K562 (cell line): ENCODE measurements at regions not wholly inside any gene's neighbourhood (a gene's known extent, or its start where the extent isn't known, plus 50 kb on each side); places are given as distances from the start of the nearest gene placed in this dataset.

Experiments used
- ATAC-seq: fragments of 200-7000 bp; cut with Tn5 transposase; 3 replicates; pipeline ENCODE4 v1.9.1; 2020; ENCODE audit warnings: moderate library complexity
- BruUV-seq: library from RNA; stranded (reverse); fragments of 400-500 nt; replicated peaks from 2 replicates; lab custom pipeline; 2021; lab: Mats Ljungman, UMichigan
- CTCF ChIA-PET: fragments of 300-600 bp; formaldehyde crosslinking; extraction: SDS; loops from one replicate; lab custom pipeline; 2021; ENCODE audit warnings: low intra/inter-chr PET ratio; lab: Yijun Ruan, JAX
- POLR2A ChIA-PET: fragments of 300-600, 350-650 bp; sonication (Branson Sonifier 250); formaldehyde crosslinking; extraction: SDS; loops from one replicate; lab custom pipeline; 2021; ENCODE audit warnings: antibody characterized with exemption, inconsistent platforms; lab: Yijun Ruan, JAX
- DNase-seq, 4 experiments: peaks; one replicate each; pipeline versions ENCODE4 v3.0.0 to v3.0.0-alpha.2; 2011 to 2018; ENCODE audit warnings: low spot score in 3 of 4, mixed read lengths in 3 of 4; ENCODE audit errors: extremely low read depth in 1 of 4
- FAIRE-seq: peaks from 2 replicates; lab custom pipeline; 2011; peaks lifted over from hg19 to GRCh38; lab: Jason Lieb, UNC
- H2AFZ ChIP-seq: 2 replicates; pipeline ENCODE4 v1.6.0; 2011; ENCODE audit warnings: low read depth, low read length, control low read depth, inconsistent platforms
- H3K27ac ChIP-seq: fragments of 200-600 bp; 3 replicates; pipeline ENCODE4 v1.8.0; 2011; ENCODE audit warnings: low read depth, mild to moderate bottlenecking, control low read depth, inconsistent platforms, low read length, moderate library complexity, mixed read lengths; ENCODE audit errors: extremely low read depth
- H3K27me3 ChIP-seq, 2 experiments: fragments of 300-600 bp in 1 of 2; 2 replicates in 1 of 2; 3 replicates in 1 of 2; pipeline versions ENCODE4 v1.6.0 to v1.8.0; 2011; ENCODE audit warnings: inconsistent platforms in 2 of 2, low read length in 2 of 2, mild to moderate bottlenecking in 1 of 2, mixed read lengths in 1 of 2, moderate library complexity in 1 of 2; ENCODE audit not compliant: control insufficient read depth in 2 of 2, insufficient read depth in 2 of 2
- H3K36me3 ChIP-seq: fragments of 300-600 bp; 3 replicates; pipeline ENCODE4 v1.8.0; 2011; ENCODE audit warnings: mild to moderate bottlenecking, low read length, inconsistent platforms; ENCODE audit not compliant: control insufficient read depth, insufficient read depth
- H3K4me1 ChIP-seq, 2 experiments: fragments of 200-600 bp in 1 of 2; replicated peaks in 1 of 2; 2 replicates in 1 of 2; 3 replicates in 1 of 2; pipeline versions ENCODE4 v1.5.1 to v1.8.0; 2011; ENCODE audit warnings: inconsistent platforms in 2 of 2, low read length in 2 of 2, mild to moderate bottlenecking in 1 of 2, mixed read lengths in 1 of 2, moderate library complexity in 1 of 2; ENCODE audit not compliant: control insufficient read depth in 2 of 2, insufficient read depth in 2 of 2
- H3K4me2 ChIP-seq: 2 replicates; pipeline ENCODE4 v1.6.1; 2011; ENCODE audit warnings: low read length, control low read depth, inconsistent platforms, mixed read lengths; ENCODE audit not compliant: insufficient read depth
- H3K4me3 ChIP-seq: fragments of 200-600 bp; sonication (generic), shearing (Covaris generic); 2 replicates; pipeline ENCODE4 v1.5.1; 2016; ENCODE audit warnings: control low read depth, inconsistent platforms
- H3K79me2 ChIP-seq: fragments of 200-600 bp; 3 replicates; pipeline ENCODE4 v1.8.0; 2011; ENCODE audit warnings: low read length, inconsistent platforms; ENCODE audit not compliant: control insufficient read depth, insufficient read depth
- H3K9ac ChIP-seq, 2 experiments: 2 replicates each; pipeline versions ENCODE4 v1.6.0 to v1.6.1; 2011; ENCODE audit warnings: low read depth in 2 of 2, low read length in 2 of 2, control low read depth in 1 of 2, inconsistent platforms in 1 of 2, mild to moderate bottlenecking in 1 of 2, mixed read lengths in 1 of 2; ENCODE audit not compliant: insufficient read depth in 1 of 2
- H3K9me1 ChIP-seq: one replicate; pipeline ENCODE4 v1.6.0; 2011; ENCODE audit warnings: inconsistent platforms, mild to moderate bottlenecking, low read length, moderate library complexity; ENCODE audit not compliant: control insufficient read depth, insufficient read depth
- H3K9me3 ChIP-seq: replicated peaks from 2 replicates; pipeline ENCODE4 v1.5.1; 2011; ENCODE audit warnings: low read depth, low read length, inconsistent platforms; ENCODE audit not compliant: control insufficient read depth, insufficient read depth
- H4K20me1 ChIP-seq: replicated peaks from 2 replicates; pipeline ENCODE4 v1.6.1; 2011; ENCODE audit warnings: low read length, inconsistent platforms, mixed read lengths; ENCODE audit not compliant: control insufficient read depth, insufficient read depth
- EHMT2 ChIP-seq: fragments of 450-650 bp; IDR thresholded peaks from 2 replicates; pipeline ENCODE4 v1.6.1; 2018; ENCODE audit warnings: antibody characterized with exemption
- FOXM1 ChIP-seq, 2 experiments: fragments of 450-650 bp in 1 of 2; sonication (generic) in 1 of 2; formaldehyde crosslinking in 1 of 2; IDR thresholded peaks; 2 replicates each; pipeline versions ENCODE4 v1.6.1 to v1.9.0; 2017 to 2022; ENCODE audit warnings: low read depth in 2 of 2, mild to moderate bottlenecking in 2 of 2, missing genetic modification reagents in 1 of 2, moderate library complexity in 1 of 2
- HSF4 ChIP-seq: fragments of 250-450 bp; sonication (Bioruptor Pico); IDR thresholded peaks from 2 replicates; pipeline ENCODE4 v2.1.2; 2022; ENCODE audit warnings: mild to moderate bottlenecking, moderate library complexity, borderline replicate concordance
- KLF1 ChIP-seq: fragments of 450-650 bp; IDR thresholded peaks from 2 replicates; pipeline ENCODE4 v1.6.1; 2016; ENCODE audit warnings: missing genetic modification characterization, missing compliant biosample characterization
- MAFK ChIP-seq: IDR thresholded peaks from 2 replicates; pipeline ENCODE4 v1.6.1; 2011; ENCODE audit warnings: low read length, improper control_type of control experiment
- NFRKB ChIP-seq: fragments of 450-650 bp; IDR thresholded peaks from 2 replicates; pipeline ENCODE4 v1.6.1; 2016; ENCODE audit warnings: low read depth
- NR1H2 ChIP-seq: sonication (generic); formaldehyde crosslinking; IDR thresholded peaks from 2 replicates; pipeline ENCODE4 v1.4.0; 2020; ENCODE audit warnings: mild to moderate bottlenecking, missing genetic modification reagents
- SRSF1 ChIP-seq: fragments of 200-400 bp; formaldehyde crosslinking; IDR thresholded peaks from 2 replicates; pipeline ENCODE4 v1.6.1; 2017; ENCODE audit warnings: mild to moderate bottlenecking, low read depth, low read length, moderate library complexity
- TRIM28 ChIP-seq: fragments of 450-650 bp; IDR thresholded peaks from 2 replicates; pipeline ENCODE4 v1.6.1; 2017
- XRCC5 ChIP-seq: fragments of 200-400 bp; formaldehyde crosslinking; IDR thresholded peaks from 2 replicates; pipeline ENCODE4 v1.6.1; 2017; ENCODE audit warnings: low read depth, mild to moderate bottlenecking, low read length
- ZNF445 ChIP-seq: fragments of 250-450 bp; sonication (Bioruptor Pico); IDR thresholded peaks from 2 replicates; pipeline ENCODE4 v1.4.0; 2020; ENCODE audit warnings: low read depth, mild to moderate bottlenecking, moderate library complexity
- ZNF561 ChIP-seq: fragments of 450-650 bp; formaldehyde crosslinking; conservative IDR thresholded peaks from 2 replicates; pipeline ENCODE4 v1.4.0; 2020; ENCODE audit warnings: mild to moderate bottlenecking, moderate library complexity
- ZNF79 ChIP-seq: fragments of 250-450 bp; sonication (Bioruptor Pico); IDR thresholded peaks from 2 replicates; pipeline ENCODE4 v1.4.0; 2020; ENCODE audit warnings: low read depth, mild to moderate bottlenecking, moderate library complexity
- WGBS: fragments of 100-300 bp; shearing (Covaris generic); methylation state at CpG from one replicate; pipeline ENCODE4 v1.1.6; 2016; ENCODE audit warnings: low coverage, mixed read lengths; ENCODE audit not compliant: insufficient coverage; ENCODE audit errors: missing lambda C conversion rate; 5-methylcytosine and 5-hydroxymethylcytosine counted together
- in situ Hi-C: fragments of 300-500 bp; cut with MboI; formaldehyde crosslinking; loops from 4 replicates; pipeline ENCODE4 v1.15.0; 2018; ENCODE audit warnings: inconsistent platforms, mixed read lengths
- intact Hi-C: fragments of 100-400 bp; cut with micrococcal nuclease; formaldehyde crosslinking; loops from 2 replicates; pipeline ENCODE4 v1.14.2; 2022
- TF ChIP-seq, protein P1 (sequence below), 2 experiments: fragments of 450-650 bp; IDR thresholded peaks; 2 replicates each; pipeline ENCODE4 v1.6.1; 2016

DNA sequence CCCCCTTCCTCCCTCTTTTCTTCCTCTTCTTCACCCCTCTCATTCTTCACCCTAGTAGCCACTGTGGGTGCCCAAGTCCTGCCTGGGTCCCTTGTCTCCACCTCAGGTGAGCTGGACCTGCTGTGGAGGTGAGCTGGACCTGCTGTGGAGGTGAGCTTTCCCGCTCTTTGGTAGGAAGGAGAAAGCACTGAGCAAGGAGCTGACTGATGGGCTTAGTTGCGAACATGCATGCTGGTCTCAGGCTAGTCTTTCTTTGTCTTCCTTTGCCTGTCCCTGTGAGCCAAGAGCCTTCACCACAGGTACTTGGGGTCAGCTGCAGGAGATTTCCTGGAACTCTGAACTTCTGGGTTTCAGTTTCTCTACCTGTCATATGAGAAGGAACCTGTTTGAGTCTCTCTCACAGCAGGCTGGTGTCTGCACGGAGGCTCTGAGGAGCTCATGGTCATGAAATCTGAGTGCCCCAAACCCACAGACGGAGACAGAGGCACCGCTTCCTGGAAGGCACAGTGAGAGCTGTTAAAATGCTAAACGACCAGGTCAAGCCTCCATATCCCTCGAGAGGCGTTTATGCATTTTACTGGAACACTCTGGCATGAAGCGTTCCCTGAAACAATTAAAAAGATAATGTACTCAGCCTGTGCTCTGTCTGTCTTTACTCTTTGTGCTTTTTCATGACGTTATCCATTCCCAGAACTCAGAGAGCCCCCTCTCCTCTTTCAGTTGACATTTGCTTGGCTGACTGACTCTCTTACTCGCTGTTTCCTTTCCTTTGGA is 69.5 kb downstream of the RHOU start:
- Histone ChIP-seq H3K9ac (no peak overlapping the region), H3K36me3 (no peaks in the 10 kb centered on the region), H3K9me3 (no peaks in the 10 kb centered on the region), H3K4me2 (no peak overlapping the region), H3K9me1 (no peaks in the 10 kb centered on the region), H3K27me3 (peaks cover 4 to 29% of the 10 kb centered on the region in 2 experiments; a peak in 4 of 5 replicates), H2AFZ (no peak overlapping the region), H3K27ac (no peak overlapping the region), H3K79me2 (no peaks in the 10 kb centered on the region), H4K20me1 (no peaks in the 10 kb centered on the region), H3K4me1 (no peaks in the 10 kb centered on the region)
- in situ Hi-C loops, result no loop called here
- no peak for FAIRE-seq
- no peak for ATAC-seq
- CTCF ChIA-PET, result no interaction called here
- no peak for DNase-seq
- WGBS, result under 1% methylated on average over 10 of the region's 11 CpGs
- no peak for TF ChIP-seq TRIM28
- no peak for TF ChIP-seq FOXM1 (IDR thresholded peaks at IDR 0.05; ENCODE audit: low read depth)
- no peak for TF ChIP-seq FOXM1 (CRISPR knock-in tag; IDR thresholded peaks at IDR 0.05; ENCODE audit: low read depth)
- no peak for TF ChIP-seq NR1H2 (CRISPR knock-in tag)
- TF ChIP-seq ZNF561 (CRISPR knock-in tag), result no peak
- no peak for TF ChIP-seq NFRKB
- TF ChIP-seq, protein P1, sequence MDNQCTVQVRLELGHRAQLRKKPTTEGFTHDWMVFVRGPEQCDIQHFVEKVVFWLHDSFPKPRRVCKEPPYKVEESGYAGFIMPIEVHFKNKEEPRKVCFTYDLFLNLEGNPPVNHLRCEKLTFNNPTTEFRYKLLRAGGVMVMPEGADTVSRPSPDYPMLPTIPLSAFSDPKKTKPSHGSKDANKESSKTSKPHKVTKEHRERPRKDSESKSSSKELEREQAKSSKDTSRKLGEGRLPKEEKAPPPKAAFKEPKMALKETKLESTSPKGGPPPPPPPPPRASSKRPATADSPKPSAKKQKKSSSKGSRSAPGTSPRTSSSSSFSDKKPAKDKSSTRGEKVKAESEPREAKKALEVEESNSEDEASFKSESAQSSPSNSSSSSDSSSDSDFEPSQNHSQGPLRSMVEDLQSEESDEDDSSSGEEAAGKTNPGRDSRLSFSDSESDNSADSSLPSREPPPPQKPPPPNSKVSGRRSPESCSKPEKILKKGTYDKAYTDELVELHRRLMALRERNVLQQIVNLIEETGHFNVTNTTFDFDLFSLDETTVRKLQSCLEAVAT (IDR thresholded peaks at IDR 0.05), result no peak
- no peak for TF ChIP-seq HSF4 (CRISPR knock-in tag)
- no peak for TF ChIP-seq EHMT2
- no peak for TF ChIP-seq MAFK
- no peak for TF ChIP-seq XRCC5
- no peak for TF ChIP-seq SRSF1
- no peak for TF ChIP-seq ZNF79 (CRISPR knock-in tag)
- no peak for TF ChIP-seq ZNF445
- no peak for TF ChIP-seq KLF1 (tag)
- TF ChIP-seq, all 486 proteins: peak for 0
- no peak overlapping the region for H3K4me3 ChIP-seq
- POLR2A ChIA-PET, result no interaction called here
- intact Hi-C loops, result no loop called here
- BruUV-seq, result no TSS peak
